DMS153 (cell line): ENCODE measurements at regions not wholly inside any gene's neighbourhood (a gene's known extent, or its start where the extent isn't known, plus 50 kb on each side); places are given as distances from the start of the nearest gene placed in this dataset.
A peak's percentile ranks its signal among the peaks of the same experiment; 100 is the strongest.
"Not testable (repeated sequence)": the region's sequence is repeated elsewhere in the genome, so short reads cannot be mapped to it uniquely, and the experiment has no call there.

ENCODE experiments used
- DNase-seq: peaks from one replicate; lab custom pipeline; 2025; lab: John Stamatoyannopoulos, UW

DNA sequence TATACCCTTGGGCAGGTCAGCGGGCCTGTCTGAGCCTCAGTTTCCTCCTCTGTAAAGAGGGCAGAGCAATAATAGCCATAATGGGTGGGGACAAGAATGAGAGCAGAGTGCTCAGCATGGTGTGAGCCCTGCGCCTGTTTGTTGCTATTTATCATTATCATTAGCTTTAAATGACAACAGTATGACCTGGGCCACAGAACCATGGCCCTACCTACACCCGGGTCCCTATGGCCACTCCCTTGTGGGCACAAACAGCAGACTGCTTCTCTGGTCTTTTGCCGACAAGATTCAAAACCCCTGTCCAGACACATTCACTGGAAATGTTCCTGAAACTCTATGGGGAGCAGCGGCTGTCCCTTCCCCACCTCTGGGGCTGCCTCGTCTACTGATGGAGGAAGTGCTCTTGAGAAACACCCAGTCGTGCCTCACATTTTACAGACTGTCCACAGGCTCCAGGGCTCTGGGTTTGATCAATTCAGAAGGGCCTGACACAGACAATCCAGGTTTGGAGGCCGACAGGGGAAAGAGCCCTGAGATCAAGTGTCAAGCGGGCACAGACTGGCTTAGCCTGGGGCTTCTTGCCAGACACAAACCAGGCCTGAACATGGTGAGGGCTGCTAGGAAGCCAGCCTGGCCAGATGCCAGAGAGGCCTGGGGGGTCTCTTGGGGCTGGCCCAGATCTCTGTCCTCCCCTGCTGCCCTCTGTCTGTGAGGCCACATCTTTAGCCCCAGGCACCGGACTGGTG, 112.5 kb upstream of the CD82 start:
- no peak for DNase-seq

DNA sequence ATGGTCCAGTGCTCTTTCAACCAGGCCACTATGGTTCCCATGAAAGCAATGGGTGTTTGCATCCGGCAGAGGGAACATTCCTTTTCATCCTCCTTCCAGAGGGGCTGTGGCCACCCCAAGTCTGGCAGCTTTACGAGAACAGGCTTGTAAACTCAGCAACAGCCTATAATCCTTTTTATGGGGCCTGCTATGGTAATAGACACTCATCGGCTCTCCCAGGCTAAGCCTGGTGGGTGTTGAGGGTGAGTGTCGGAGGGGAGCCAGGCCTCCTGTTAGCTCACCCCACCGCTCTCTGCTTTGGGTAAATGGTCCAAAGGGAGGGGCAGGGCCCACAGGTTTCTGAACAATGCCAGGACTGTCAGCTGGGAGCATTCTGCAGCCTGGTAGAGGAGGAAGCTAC, 111.6 kb upstream of the CD82 start:
- DNase-seq: no peak

DNA sequence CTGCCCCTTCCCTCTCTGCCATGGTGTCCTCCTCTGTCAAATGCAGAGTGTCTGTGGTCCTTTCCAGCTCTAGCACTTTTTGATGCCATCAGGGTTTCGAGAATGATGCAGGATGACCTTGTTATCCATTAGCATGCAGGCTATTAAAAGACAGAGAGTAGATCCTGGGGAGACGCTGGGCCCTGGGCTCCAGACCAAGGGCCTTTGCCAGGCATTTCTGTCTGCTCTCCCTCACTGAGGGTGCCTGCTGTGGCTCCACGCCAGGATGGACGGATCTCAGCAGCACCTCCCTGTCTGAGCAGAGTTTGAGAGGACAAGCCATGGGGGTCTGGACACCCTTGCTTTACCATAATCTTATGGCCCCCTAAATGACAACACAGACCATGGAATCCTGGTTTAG, 110.8 kb upstream of the CD82 start:
- no peak for DNase-seq

DNA sequence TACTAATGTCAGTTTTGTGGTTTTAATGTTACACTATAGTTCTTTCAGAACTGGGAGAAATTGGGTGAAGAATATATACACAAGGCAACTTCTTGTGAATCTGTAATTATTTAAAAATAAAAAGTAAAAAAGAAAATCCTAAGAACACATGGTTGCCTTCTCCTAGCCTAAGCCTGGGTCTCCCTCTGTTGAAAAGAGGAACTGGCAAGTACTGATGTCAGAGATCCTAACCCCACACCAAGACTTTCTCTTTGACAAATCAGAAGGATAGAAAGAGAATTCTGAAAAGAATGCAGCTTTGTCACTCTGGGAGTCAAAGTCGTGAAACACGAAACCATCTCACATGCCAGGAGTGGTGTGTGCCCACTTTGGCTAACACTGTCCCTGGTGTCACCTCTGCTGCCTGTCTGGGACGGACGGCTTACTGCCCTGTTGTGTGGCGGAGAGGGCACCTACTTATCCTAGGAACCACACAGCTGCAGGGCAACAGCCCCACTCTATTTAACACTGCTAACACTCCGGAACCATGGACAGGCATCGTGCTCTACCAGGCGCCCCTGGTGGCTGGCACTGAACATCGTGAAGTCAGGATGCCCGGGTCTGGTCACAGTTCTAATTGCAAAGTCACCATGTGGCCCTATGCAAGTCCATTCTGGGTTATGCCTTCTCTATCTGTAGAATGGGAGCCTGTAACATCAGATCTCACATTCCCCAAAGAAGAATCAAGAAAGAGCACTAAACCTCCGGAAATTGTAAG, 108.7 kb upstream of the CD82 start:
- no peak for DNase-seq

DNA sequence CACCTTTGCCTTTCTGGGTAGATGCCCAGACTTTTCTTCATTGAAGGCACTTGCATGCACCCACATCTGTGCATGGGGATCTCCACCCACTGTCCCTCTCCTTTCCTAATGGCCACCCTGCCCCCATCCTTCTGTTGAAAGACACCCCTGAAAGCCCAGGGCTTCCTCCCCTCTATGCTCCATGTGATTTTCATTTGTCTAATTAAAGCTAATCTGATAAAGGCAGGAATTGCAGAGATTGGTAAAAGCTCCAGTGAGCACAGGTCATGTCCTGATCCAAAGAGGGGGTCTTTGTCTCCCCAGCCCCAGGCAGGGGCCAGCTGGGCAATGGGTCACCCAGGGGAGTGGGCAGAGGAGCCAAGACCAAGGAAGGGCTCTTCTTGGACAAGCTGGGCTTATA, 107.6 kb upstream of the CD82 start:
- DNase-seq: no peak

DNA sequence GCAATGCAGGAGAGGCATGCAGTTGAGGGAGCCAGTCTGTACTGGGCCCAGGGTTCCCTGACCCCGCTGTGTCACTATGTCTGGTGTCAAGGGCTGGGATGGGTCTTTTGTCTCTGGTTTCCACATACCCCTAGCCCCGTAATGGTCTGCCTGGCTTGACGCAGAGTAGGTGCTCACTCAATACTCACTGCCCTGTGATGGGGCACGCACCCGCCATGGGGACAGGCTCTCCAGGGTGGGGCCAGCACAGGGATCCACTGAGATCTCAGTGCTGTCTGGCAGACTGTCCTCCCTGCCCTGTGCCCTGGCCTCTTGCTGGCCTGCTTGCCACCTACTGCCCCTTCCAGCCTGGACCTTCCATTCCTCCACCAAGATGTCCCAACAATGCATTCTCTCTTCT, 101.7 kb upstream of the CD82 start:
- DNase-seq: no peak

DNA sequence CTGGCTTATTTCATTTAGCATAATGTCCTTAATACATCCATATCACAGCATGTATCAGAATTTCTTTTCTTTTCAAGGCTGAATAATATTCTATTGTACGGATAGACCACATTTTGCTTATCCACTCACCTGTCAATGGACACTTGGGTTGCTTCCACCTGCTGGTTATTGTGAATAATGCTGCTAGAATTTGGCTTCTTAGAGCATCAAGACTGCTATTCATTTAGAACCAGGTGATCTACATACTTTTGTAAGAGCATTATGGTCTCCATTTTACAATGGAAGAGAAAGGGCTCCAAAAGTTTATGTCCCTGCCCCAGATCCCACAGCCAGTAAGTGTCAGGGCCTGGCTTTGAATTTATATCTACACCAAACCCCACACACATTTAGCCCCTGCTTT, 100.7 kb upstream of the CD82 start:
- DNase-seq: peak; percentile 27

DNA sequence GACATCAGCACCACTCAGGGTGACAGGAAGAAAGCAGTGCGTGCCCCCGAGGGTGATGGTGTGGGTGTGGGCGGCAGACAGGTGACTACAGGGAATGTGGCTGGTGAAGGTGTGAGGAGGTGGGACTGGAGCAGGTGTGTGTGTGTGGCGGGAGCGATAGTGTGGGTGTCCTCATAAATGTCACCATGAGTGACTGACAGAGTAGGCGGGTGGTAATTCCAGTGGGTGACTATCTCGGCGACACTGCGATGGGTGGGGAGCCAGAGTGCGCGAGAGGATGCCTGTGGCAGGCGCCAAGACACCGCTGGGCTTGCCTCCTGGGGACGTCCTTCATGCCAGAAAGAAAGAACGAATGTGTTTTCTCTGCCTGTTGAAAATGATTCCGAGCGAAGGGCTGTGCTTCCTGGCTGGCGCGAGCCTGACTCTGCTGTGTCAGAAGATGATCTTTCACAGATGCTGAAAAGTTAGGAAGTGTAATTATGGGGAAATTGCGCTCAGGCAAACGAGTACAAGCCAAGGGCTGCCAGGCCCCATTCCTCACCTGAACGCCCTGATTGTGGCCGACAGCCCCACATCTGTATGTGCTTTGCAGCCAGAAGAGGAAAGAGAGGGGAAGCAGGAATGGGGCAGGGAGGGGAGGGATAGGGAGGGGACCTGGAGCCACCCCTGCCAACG, 98.8 kb upstream of the CD82 start:
- DNase-seq: no peak

DNA sequence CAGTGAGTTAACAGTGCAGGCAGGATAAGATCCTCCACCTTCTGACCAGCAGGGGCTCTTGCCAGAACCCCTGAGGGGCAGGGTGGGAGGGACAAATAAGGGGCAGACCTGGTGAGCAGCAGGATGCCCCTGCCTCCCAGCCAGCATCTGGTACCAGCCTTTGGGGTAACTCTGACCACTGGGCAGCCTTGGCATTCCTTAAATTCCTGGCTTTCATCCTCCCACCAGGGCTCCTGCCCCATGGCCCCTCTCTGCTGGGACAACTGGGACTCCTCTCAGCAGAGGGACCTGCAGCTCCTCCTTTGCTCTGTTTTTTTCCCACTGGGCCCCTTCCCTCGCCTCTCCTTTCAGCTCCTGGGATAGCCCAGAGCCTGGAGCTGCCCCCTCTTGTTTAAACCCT, 98.0 kb upstream of the CD82 start:
- DNase-seq: no peak

DNA sequence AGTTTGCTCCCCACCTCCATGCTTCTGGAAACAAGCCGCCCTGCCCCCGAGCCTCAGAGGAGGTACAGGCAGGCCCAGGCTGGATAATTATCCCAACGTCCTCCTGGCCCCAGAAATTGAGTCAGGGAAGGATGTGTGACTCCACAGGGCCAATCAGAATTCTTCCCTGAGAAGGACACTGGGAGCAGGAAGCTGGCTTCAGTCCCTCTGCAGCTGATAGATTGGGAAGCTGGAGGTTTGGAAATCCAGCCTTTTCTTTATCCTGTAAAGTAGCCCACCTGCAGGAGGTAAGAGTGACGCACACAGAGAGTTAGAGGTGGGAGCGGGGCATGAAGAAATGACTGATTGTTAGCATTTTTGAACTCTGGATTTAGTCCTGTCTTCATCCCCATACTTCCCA, 97.5 kb upstream of the CD82 start:
- DNase-seq: no peak

DNA sequence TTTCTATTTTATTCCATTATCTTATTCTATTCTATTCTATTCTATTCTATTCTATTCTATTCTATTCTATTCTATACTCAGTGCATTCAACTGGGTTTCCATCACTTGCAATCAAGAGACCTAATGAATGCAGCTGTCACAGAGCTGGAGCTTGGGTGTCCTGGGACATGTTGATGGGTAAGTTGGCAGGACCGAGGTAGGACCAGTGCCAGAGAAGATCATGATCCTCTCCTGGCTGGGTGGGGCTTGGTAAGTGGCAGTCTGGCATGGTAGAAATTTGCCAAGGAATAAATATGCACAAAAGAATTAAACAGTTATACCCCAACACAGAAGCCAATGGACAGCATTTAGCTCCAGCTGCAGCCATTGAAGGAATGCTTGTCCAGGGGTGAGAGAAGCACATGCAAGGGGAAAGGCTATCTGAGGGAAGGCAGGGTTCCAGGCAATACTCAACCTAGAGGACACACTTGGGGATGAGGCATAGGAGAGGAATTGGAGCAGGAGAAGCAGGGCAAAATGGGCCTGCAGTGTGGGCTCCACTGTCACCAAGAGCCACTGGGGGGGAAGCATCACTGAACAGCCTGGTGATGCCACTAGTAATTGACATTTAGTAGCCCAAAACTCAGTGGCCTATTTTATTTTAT, 97.0 kb upstream of the CD82 start:
- no peak for DNase-seq

DNA sequence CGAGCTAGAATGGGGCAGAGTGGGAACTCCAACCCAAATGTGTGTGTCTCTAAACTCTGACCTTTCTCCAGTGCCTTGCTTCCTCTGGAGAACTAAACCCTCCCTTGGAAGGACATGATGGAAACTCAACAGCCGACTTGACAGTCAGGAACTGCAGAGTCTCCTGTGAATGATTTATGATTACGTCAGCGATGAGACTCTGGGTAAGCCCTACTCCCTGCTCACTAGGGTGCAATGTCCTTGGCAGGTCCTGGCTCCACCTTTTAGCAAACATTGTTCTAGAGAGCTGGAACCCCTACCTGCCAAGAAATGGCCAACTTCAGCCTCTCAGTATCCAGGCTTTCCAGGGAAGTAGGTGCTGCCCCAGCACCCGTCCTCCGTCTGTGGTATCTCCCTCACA, 96.1 kb upstream of the CD82 start:
- no peak for DNase-seq

DNA sequence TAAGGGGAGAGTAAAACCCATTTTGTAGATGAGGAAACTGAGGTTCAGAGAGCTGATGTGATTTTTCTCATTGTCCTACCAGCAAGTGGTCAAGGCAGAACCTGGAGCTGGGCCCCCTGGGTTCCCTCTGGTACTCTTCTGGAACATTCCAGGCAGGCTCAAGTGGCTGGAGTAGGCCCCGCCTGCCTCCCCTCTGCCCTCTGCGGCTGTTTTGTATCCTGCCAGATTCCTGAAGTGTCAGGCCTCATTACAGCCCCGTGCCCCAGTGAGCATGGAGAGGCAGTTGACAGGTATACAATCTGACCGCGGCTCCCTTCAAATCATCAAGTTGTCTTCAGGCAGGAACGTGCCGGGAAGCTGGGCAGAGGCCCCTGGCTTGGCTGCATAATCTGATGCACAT, 94.6 kb upstream of the CD82 start:
- no peak for DNase-seq

DNA sequence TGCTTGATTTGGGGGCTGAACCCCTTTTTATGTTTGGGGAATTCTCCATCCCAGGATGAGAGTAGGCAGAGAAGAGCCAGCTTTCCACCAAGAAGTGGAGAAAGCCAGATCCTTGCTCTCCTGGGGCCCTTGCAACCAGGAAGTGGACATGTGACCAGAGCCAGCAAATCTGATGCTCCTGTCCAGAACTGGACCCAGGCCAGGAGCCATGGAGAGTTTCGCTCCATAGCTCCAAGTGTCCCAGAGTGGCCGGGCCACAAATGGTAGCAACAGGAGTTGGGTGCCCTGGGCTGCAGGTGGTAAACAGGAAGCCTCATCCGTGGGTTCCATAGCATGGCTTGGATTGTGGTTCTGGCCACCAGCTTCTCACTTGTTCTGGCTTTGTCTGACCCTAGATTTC, 93.9 kb upstream of the CD82 start:
- no peak for DNase-seq

DNA sequence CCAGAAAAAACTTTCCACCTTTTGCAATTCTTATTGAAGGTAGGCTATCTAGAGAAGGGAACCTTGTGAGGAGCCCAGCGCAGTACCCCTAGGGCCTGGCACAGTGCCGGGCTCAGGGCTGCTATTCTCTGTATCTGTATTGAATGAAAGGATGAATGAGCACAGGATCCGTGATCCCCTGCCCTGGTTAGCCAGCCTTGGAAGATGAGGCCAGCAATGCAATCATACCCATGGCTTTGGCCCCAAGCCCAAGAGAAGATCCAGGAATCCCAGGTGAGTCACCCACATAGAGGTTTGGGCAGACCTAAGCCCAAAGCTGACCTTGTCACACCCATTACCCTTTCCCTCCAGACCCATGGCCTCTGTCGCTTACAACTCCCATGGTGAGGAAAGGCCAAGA, 92.5 kb upstream of the CD82 start:
- no peak for DNase-seq

DNA sequence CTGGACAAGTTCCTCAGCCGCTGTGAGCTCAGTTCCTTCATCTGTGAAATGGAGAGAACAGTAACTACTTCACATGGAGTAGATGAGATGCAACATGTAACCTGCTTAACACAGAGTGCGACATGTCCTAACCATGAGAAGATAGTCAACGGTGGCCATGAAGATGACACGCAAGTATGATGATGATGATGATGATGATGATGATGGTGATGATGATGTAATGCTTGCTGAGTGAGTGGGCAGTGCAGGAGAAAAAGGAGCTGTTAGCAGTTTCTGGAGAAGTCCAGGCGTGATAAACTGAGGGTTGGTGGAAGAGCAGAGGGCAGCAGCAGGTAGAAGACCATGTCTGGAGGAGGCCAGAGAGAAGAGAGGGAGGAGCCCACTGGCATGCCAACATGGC, 90.8 kb upstream of the CD82 start:
- no peak for DNase-seq

DNA sequence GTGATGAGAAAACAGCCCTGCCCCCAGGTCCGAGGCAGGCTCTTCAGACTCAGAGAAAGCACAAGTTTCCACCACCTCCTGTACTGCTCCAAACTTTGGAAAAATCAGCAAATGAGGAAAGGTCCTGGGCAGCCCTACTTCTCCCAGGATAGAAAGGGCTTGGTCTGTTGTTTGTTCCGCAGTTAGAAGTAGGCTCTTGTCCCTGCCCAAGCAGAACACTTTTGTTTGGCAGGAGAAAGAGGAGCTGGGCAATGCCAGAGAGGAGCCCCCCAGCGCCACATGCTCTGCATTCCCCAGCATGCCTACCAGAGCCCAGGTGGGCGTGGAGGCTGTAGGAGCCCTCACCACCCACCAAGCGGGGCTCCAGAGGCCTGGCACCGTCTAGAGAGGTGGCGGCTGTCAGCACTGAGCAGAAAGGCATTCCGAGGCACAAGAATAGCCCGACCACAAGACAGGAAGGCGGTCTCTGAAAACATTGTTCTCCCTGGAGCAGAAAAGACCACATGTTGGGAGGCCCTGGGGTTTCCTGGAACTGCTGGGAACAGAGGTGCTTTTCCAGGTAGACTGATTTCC, 90.3 kb upstream of the CD82 start:
- no peak for DNase-seq

DNA sequence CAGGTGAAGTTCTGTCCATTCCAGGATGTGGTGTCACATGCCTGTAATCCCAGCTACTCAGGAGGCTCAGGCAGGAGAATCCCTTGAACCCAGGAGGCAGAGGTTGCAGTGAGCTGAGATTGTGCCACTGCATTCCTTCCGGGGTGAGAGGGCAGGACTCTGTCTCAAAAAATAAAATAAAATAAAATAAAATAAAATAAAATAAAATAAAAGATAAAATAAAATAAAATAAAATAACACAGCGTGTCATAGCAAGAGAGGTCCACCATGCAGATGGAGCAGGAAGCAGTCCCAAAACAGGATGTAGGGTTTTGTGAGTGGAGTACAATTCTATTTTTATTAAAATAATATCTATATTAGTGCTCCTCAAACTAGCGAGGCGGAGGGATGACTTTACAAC, 83.1 kb upstream of the CD82 start:
- not testable (repeated sequence) for DNase-seq

DNA sequence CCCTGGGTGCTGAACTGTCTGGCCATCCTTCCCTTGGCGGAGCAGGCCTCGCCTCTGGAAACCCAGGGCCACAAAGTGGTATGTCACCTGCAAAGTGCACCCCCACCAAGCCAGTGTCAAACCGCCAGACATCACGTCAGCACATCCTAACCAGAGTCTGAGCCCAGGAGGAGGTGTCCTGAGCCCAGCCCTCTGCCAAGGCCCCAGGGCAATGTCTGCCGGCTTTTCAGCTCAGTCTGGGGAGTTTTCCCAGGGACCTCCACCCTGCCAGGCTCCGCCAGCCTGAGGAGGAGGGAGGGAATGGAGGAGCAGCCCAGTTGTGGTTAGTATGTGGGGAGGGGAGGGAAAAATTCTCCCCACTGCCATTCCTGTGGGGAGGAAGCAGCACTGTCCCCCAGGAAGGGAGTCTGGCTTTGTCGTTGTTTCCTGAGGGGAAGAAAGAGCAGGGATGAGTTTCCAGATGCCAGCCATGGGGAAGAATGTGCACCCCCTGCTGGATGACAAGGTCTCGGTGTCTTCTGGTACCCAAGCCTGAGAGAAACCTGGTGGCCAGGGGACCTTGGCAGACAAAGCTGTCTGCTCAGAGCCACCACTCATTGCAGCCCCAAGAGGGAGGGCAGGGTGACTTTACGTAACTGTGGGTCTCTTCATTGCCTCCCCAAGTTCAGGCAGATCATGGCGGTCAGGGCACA, 81.4 kb upstream of the CD82 start:
- DNase-seq: no peak

DNA sequence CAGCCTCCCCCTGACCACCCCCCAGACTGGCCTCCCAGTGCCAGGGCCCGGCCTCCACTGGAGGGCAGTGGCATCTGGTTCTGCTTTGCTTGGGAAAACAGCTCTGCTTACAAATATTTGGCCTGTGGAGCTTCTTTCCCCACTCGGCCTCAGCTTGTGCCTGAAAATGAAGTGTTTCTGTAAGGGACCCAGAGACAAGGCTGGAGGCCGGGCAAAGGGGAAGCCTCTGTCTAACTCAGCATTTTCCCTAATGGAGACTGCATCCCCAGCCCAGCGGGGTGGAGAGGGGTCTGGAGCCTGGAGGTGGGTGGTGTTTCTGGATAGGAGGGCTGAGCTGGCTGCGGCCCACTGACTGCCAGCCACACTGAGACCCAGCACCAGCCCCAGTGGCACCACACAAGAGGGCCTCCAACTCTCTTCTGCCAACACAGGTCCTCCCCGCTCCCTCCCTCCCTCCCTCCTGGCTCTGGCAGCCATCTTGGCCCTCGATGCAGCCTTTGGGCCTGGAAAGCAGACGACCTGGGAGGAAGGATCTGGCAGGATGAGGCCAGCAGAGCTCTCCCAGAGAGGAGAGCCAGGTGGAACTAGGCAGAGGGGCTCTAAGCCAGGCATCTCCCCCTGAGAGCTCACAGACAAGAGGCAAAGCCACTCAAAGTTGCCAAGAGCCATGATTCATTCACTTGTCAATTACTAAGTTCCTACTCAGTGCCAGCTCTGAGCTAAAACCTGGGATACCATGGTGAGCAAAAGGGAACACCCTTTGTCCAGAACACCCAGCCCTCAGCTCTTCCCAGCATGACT, 77.1 kb upstream of the CD82 start:
- no peak for DNase-seq

DNA sequence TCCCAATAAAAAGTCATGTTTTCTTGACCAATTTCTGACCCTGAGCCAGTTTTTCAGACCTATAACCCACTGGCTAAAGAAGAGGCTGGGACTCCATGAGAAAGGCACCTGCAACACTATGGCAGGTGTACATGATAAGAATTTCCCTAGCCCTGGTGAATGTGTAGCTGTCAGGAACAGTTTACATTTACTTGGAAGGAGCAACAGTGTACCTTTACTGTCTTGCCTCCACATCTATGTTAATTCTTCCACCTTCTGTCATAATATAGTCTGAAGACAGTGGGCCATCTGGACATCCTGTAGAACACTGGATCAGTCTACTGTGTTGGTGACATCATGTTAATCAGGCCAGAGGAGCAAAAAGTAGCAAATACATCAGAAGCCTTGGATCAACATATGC, 72.1 kb upstream of the CD82 start:
- DNase-seq: no peak
